Loucy (cell line): ENCODE measurements at regions not wholly inside any gene's neighbourhood (a gene's known extent, or its start where the extent isn't known, plus 50 kb on each side); places are given as distances from the start of the nearest gene placed in this dataset.

Source experiments
- CTCF ChIP-seq: fragments of 200-600 bp; sonication (generic); conservative IDR thresholded peaks from 2 replicates; pipeline ENCODE4 v1.5.1; 2014; ENCODE audit warnings: mild to moderate bottlenecking, antibody characterized with exemption, low read length
- EZH2phosphoT487 ChIP-seq: fragments of 200-600 bp; IDR thresholded peaks from 2 replicates; pipeline ENCODE4 v1.6.1; 2018; ENCODE audit warnings: antibody characterized with exemption, mild to moderate bottlenecking, moderate library complexity, borderline replicate concordance

GRCh38 chr18:39872651-39873050, 2082.4 kb upstream of the PIK3C3 start:
- TF ChIP-seq CTCF = no peak
- no peak for TF ChIP-seq EZH2phosphoT487
